K562 (cell line): ENCODE measurements at regions not wholly inside any gene's neighbourhood (a gene's known extent, or its start where the extent isn't known, plus 50 kb on each side); places are given as distances from the start of the nearest gene placed in this dataset.

Experiments
- ATAC-seq: fragments of 200-7000 bp; cut with Tn5 transposase; 3 replicates; pipeline ENCODE4 v1.9.1; 2020; ENCODE audit warnings: moderate library complexity
- BruUV-seq: library from RNA; stranded (reverse); fragments of 400-500 nt; replicated peaks from 2 replicates; lab custom pipeline; 2021; lab: Mats Ljungman, UMichigan
- CTCF ChIA-PET: fragments of 300-600 bp; formaldehyde crosslinking; extraction: SDS; loops from one replicate; lab custom pipeline; 2021; ENCODE audit warnings: low intra/inter-chr PET ratio; lab: Yijun Ruan, JAX
- POLR2A ChIA-PET: fragments of 300-600, 350-650 bp; sonication (Branson Sonifier 250); formaldehyde crosslinking; extraction: SDS; loops from one replicate; lab custom pipeline; 2021; ENCODE audit warnings: antibody characterized with exemption, inconsistent platforms; lab: Yijun Ruan, JAX
- DNase-seq, 4 experiments: peaks; one replicate each; pipeline versions ENCODE4 v3.0.0 to v3.0.0-alpha.2; 2011 to 2018; ENCODE audit warnings: low spot score in 3 of 4, mixed read lengths in 3 of 4; ENCODE audit errors: extremely low read depth in 1 of 4
- FAIRE-seq: peaks from 2 replicates; lab custom pipeline; 2011; peaks lifted over from hg19 to GRCh38; lab: Jason Lieb, UNC
- H2AFZ ChIP-seq: 2 replicates; pipeline ENCODE4 v1.6.0; 2011; ENCODE audit warnings: low read depth, low read length, control low read depth, inconsistent platforms
- H3K27ac ChIP-seq: fragments of 200-600 bp; 3 replicates; pipeline ENCODE4 v1.8.0; 2011; ENCODE audit warnings: low read depth, mild to moderate bottlenecking, control low read depth, inconsistent platforms, low read length, moderate library complexity, mixed read lengths; ENCODE audit errors: extremely low read depth
- H3K27me3 ChIP-seq, 2 experiments: fragments of 300-600 bp in 1 of 2; 2 replicates in 1 of 2; 3 replicates in 1 of 2; pipeline versions ENCODE4 v1.6.0 to v1.8.0; 2011; ENCODE audit warnings: inconsistent platforms in 2 of 2, low read length in 2 of 2, mild to moderate bottlenecking in 1 of 2, mixed read lengths in 1 of 2, moderate library complexity in 1 of 2; ENCODE audit not compliant: control insufficient read depth in 2 of 2, insufficient read depth in 2 of 2
- H3K36me3 ChIP-seq: fragments of 300-600 bp; 3 replicates; pipeline ENCODE4 v1.8.0; 2011; ENCODE audit warnings: mild to moderate bottlenecking, low read length, inconsistent platforms; ENCODE audit not compliant: control insufficient read depth, insufficient read depth
- H3K4me1 ChIP-seq, 2 experiments: fragments of 200-600 bp in 1 of 2; replicated peaks in 1 of 2; 2 replicates in 1 of 2; 3 replicates in 1 of 2; pipeline versions ENCODE4 v1.5.1 to v1.8.0; 2011; ENCODE audit warnings: inconsistent platforms in 2 of 2, low read length in 2 of 2, mild to moderate bottlenecking in 1 of 2, mixed read lengths in 1 of 2, moderate library complexity in 1 of 2; ENCODE audit not compliant: control insufficient read depth in 2 of 2, insufficient read depth in 2 of 2
- H3K4me2 ChIP-seq: 2 replicates; pipeline ENCODE4 v1.6.1; 2011; ENCODE audit warnings: low read length, control low read depth, inconsistent platforms, mixed read lengths; ENCODE audit not compliant: insufficient read depth
- H3K4me3 ChIP-seq: fragments of 200-600 bp; sonication (generic), shearing (Covaris generic); 2 replicates; pipeline ENCODE4 v1.5.1; 2016; ENCODE audit warnings: control low read depth, inconsistent platforms
- H3K79me2 ChIP-seq: fragments of 200-600 bp; 3 replicates; pipeline ENCODE4 v1.8.0; 2011; ENCODE audit warnings: low read length, inconsistent platforms; ENCODE audit not compliant: control insufficient read depth, insufficient read depth
- H3K9ac ChIP-seq, 2 experiments: 2 replicates each; pipeline versions ENCODE4 v1.6.0 to v1.6.1; 2011; ENCODE audit warnings: low read depth in 2 of 2, low read length in 2 of 2, control low read depth in 1 of 2, inconsistent platforms in 1 of 2, mild to moderate bottlenecking in 1 of 2, mixed read lengths in 1 of 2; ENCODE audit not compliant: insufficient read depth in 1 of 2
- H3K9me1 ChIP-seq: one replicate; pipeline ENCODE4 v1.6.0; 2011; ENCODE audit warnings: inconsistent platforms, mild to moderate bottlenecking, low read length, moderate library complexity; ENCODE audit not compliant: control insufficient read depth, insufficient read depth
- H3K9me3 ChIP-seq: replicated peaks from 2 replicates; pipeline ENCODE4 v1.5.1; 2011; ENCODE audit warnings: low read depth, low read length, inconsistent platforms; ENCODE audit not compliant: control insufficient read depth, insufficient read depth
- H4K20me1 ChIP-seq: replicated peaks from 2 replicates; pipeline ENCODE4 v1.6.1; 2011; ENCODE audit warnings: low read length, inconsistent platforms, mixed read lengths; ENCODE audit not compliant: control insufficient read depth, insufficient read depth
- BCOR ChIP-seq: fragments of 450-650 bp; IDR thresholded peaks from 2 replicates; pipeline ENCODE4 v1.6.1; 2016
- CBFA2T3 ChIP-seq: fragments of 450-650 bp; IDR thresholded peaks from 2 replicates; pipeline ENCODE4 v1.6.1; 2017
- CC2D1A ChIP-seq: fragments of 450-650 bp; IDR thresholded peaks from 2 replicates; pipeline ENCODE4 v1.6.1; 2017; ENCODE audit warnings: mild to moderate bottlenecking
- DMBX1 ChIP-seq: fragments of 250-450 bp; sonication (Bioruptor Pico); IDR thresholded peaks from 2 replicates; pipeline ENCODE4 v1.8.0; 2022; ENCODE audit warnings: inconsistent platforms, mild to moderate bottlenecking, moderate library complexity, borderline replicate concordance
- DNMT1 ChIP-seq: fragments of 450-650 bp; IDR thresholded peaks from 2 replicates; pipeline ENCODE4 v1.6.1; 2016; ENCODE audit warnings: antibody characterized with exemption, mild to moderate bottlenecking
- E2F6 ChIP-seq, 2 experiments: IDR thresholded peaks; 2 replicates each; pipeline ENCODE4 v1.6.1; 2011; ENCODE audit warnings: borderline replicate concordance in 1 of 2, control low read depth in 1 of 2, low read depth in 1 of 2, low read length in 1 of 2, mild to moderate bottlenecking in 1 of 2, mixed read lengths in 1 of 2, moderate library complexity in 1 of 2; ENCODE audit not compliant: insufficient read depth in 1 of 2, insufficient read length in 1 of 2, poor library complexity in 1 of 2, severe bottlenecking in 1 of 2; ENCODE audit errors: extremely low read depth in 1 of 2
- GMEB1 ChIP-seq: fragments of 250-450 bp; sonication (Bioruptor Pico); IDR thresholded peaks from 2 replicates; pipeline ENCODE4 v1.4.0; 2020; ENCODE audit warnings: mild to moderate bottlenecking
- HBP1 ChIP-seq: fragments of 450-650 bp; formaldehyde crosslinking; IDR thresholded peaks from 2 replicates; pipeline ENCODE4 v1.4.0; 2022; ENCODE audit warnings: missing genetic modification characterization
- HOXB6 ChIP-seq: fragments of 250-450 bp; sonication (Bioruptor Pico); IDR thresholded peaks from 2 replicates; pipeline ENCODE4 v1.5.1; 2022; ENCODE audit warnings: mild to moderate bottlenecking, borderline replicate concordance
- KDM5B ChIP-seq: fragments of 200-600 bp; sonication (generic); IDR thresholded peaks from 2 replicates; pipeline ENCODE4 v1.6.1; 2012; ENCODE audit warnings: low read depth, mild to moderate bottlenecking, moderate library complexity, low read length, control low read depth, inconsistent platforms; ENCODE audit not compliant: insufficient replicate concordance
- LARP7 ChIP-seq: fragments of 450-650 bp; IDR thresholded peaks from 2 replicates; pipeline ENCODE4 v1.6.1; 2016
- NCOA6 ChIP-seq: fragments of 450-650 bp; IDR thresholded peaks from 2 replicates; pipeline ENCODE4 v1.6.1; 2017; ENCODE audit warnings: mild to moderate bottlenecking
- NR4A1 ChIP-seq, 2 experiments: fragments of 250-450 bp in 1 of 2; fragments of 450-650 bp in 1 of 2; sonication (Bioruptor Pico) in 1 of 2; IDR thresholded peaks; 2 replicates each; pipeline versions ENCODE4 v1.4.0 to v1.6.1; 2016 to 2020; ENCODE audit warnings: mild to moderate bottlenecking in 2 of 2, missing compliant biosample characterization in 1 of 2, missing genetic modification characterization in 1 of 2, moderate library complexity in 1 of 2
- SETDB1 ChIP-seq: IDR thresholded peaks from one replicate; pipeline ENCODE4 v1.6.1; 2012; ENCODE audit warnings: low read length, control low read depth, inconsistent platforms
- STAT5A ChIP-seq: IDR thresholded peaks from 2 replicates; pipeline ENCODE4 v1.6.1; 2012; ENCODE audit warnings: low read length, inconsistent platforms, borderline replicate concordance
- TCF15 ChIP-seq: fragments of 250-450 bp; sonication (Bioruptor Pico); IDR thresholded peaks from 2 replicates; pipeline ENCODE4 v1.8.0; 2022; ENCODE audit warnings: moderate library complexity, mild to moderate bottlenecking, inconsistent platforms
- ZNF121 ChIP-seq: sonication (generic); formaldehyde crosslinking; conservative IDR thresholded peaks from 2 replicates; pipeline ENCODE4 v1.8.0; 2022; ENCODE audit warnings: missing genetic modification reagents
- WGBS: fragments of 100-300 bp; shearing (Covaris generic); methylation state at CpG from one replicate; pipeline ENCODE4 v1.1.6; 2016; ENCODE audit warnings: low coverage, mixed read lengths; ENCODE audit not compliant: insufficient coverage; ENCODE audit errors: missing lambda C conversion rate; 5-methylcytosine and 5-hydroxymethylcytosine counted together
- in situ Hi-C: fragments of 300-500 bp; cut with MboI; formaldehyde crosslinking; loops from 4 replicates; pipeline ENCODE4 v1.15.0; 2018; ENCODE audit warnings: inconsistent platforms, mixed read lengths
- intact Hi-C: fragments of 100-400 bp; cut with micrococcal nuclease; formaldehyde crosslinking; loops from 2 replicates; pipeline ENCODE4 v1.14.2; 2022

GRCh38 chr9:113652355-113653152 lies 189.0 kb downstream of the RGS3 start:
- ATAC-seq, result no peak
- Histone ChIP-seq H3K4me1 (peaks cover 0 to 6% of the 10 kb centered on the region in 2 experiments; a peak in 2 of 5 replicates), H3K36me3 (no peaks in the 10 kb centered on the region), H3K27ac (no peak overlapping the region), H4K20me1 (no peaks in the 10 kb centered on the region), H3K4me3 (no peak overlapping the region), H3K9me1 (no peaks in the 10 kb centered on the region), H2AFZ (no peak overlapping the region), H3K27me3 (peaks cover 5 to 32% of the 10 kb centered on the region in 2 experiments; a peak in 4 of 5 replicates), H3K9me3 (no peaks in the 10 kb centered on the region), H3K9ac (no peak overlapping the region), H3K4me2 (no peak overlapping the region), H3K79me2 (no peaks in the 10 kb centered on the region)
- FAIRE-seq, result no peak
- no TSS peak for BruUV-seq
- in situ Hi-C loops, result loop anchor here (10.0 kb wide), 2 partner anchors 348 to 538 kb away; partner anchors contain the start of gene RNF183
- CTCF ChIA-PET, result no interaction called here
- intact Hi-C loops, result loop anchor here (10.0 kb wide), 1 partner anchor 348 kb away; the partner anchor contains the start of gene RNF183
- POLR2A ChIA-PET, result interaction anchor here (0.6 to 0.8 kb wide), 2 partner anchors 354 to 486 kb away, joined by 3 read pairs; no protein-coding TSS in a partner anchor
- no peak for DNase-seq
- 2% methylated on average over 6 of the region's 6 CpGs for WGBS
- TF ChIP-seq DNMT1, result no peak
- no peak for TF ChIP-seq HOXB6 (CRISPR knock-in tag)
- no peak for TF ChIP-seq CC2D1A
- TF ChIP-seq NCOA6, result no peak
- TF ChIP-seq KDM5B, result no peak
- no peak for TF ChIP-seq NR4A1 (CRISPR knock-in tag; IDR thresholded peaks at IDR 0.05)
- no peak for TF ChIP-seq NR4A1 (tag; IDR thresholded peaks at IDR 0.05)
- no peak for TF ChIP-seq BCOR
- TF ChIP-seq SETDB1, result no peak
- TF ChIP-seq TCF15 (CRISPR knock-in tag), result no peak
- TF ChIP-seq HBP1, result no peak
- TF ChIP-seq CBFA2T3, result no peak
- no peak for TF ChIP-seq DMBX1 (CRISPR knock-in tag)
- no peak for TF ChIP-seq ZNF121
- no peak for TF ChIP-seq GMEB1 (CRISPR knock-in tag)
- TF ChIP-seq LARP7, result no peak
- no peak for TF ChIP-seq E2F6 (IDR thresholded peaks at IDR 0.05; ENCODE audit: borderline replicate concordance in 1 of 2, extremely low read depth in 1 of 2, insufficient read depth in 1 of 2, insufficient read length in 1 of 2, low read depth in 1 of 2, low read length in 1 of 2, poor library complexity in 1 of 2, severe bottlenecking in 1 of 2)
- no peak for TF ChIP-seq STAT5A
